IPS DF 19.7 (cell line): ENCODE measurements at regions not wholly inside any gene's neighbourhood (a gene's known extent, or its start where the extent isn't known, plus 50 kb on each side); places are given as distances from the start of the nearest gene placed in this dataset.
"Not testable (repeated sequence)": the region's sequence is repeated elsewhere in the genome, so short reads cannot be mapped to it uniquely, and the experiment has no call there.

ENCODE experiments used
- DNase-seq: peaks from one replicate; pipeline ENCODE4 v3.0.0-alpha.2; 2013; ENCODE audit warnings: low read depth, low spot score

GRCh38 chr14:87815121-87815520 is 177.9 kb downstream of the GALC start:
- DNase-seq = no peak

GRCh38 chr14:87813686-87814085 is 179.3 kb downstream of the GALC start:
- no peak for DNase-seq

GRCh38 chr14:87813211-87813610 is 179.8 kb downstream of the GALC start:
- DNase-seq = no peak

GRCh38 chr14:87811246-87811645 is 181.7 kb downstream of the GALC start:
- no peak for DNase-seq

GRCh38 chr14:87810711-87811110 is 182.3 kb downstream of the GALC start:
- DNase-seq = no peak

GRCh38 chr14:87809261-87809660 is 183.7 kb downstream of the GALC start:
- no peak for DNase-seq

GRCh38 chr14:87805315-87805723 is 187.7 kb downstream of the GALC start:
- peak; percentile 20 for DNase-seq

- no peak for DNase-seq
Observed at GRCh38 chr14:87800216-87800615, 192.8 kb downstream of the GALC start.

GRCh38 chr14:87799400-87799799 is 193.6 kb downstream of the GALC start:
- no peak for DNase-seq

- no peak for DNase-seq
Observed at GRCh38 chr14:87797001-87797400, 196.0 kb downstream of the GALC start.

GRCh38 chr14:87794561-87794960 is 198.4 kb downstream of the GALC start:
- no peak for DNase-seq

GRCh38 chr14:87785897-87786296 is 207.1 kb downstream of the GALC start:
- DNase-seq = no peak

GRCh38 chr14:87784386-87784785 is 208.6 kb downstream of the GALC start:
- no peak for DNase-seq

GRCh38 chr14:87783071-87783470 is 209.9 kb downstream of the GALC start:
- DNase-seq = no peak

GRCh38 chr14:87772854-87773253 is 220.1 kb downstream of the GALC start:
- DNase-seq = no peak

- DNase-seq = no peak
Observed at GRCh38 chr14:87767567-87767901, 225.4 kb downstream of the GALC start.

GRCh38 chr14:87758876-87759275 is 234.1 kb downstream of the GALC start:
- DNase-seq = no peak

- DNase-seq = no peak
Observed at GRCh38 chr14:87756661-87757060, 236.3 kb downstream of the GALC start.

GRCh38 chr14:87754520-87755223 is 238.3 kb downstream of the GALC start:
- no peak for DNase-seq

- no peak for DNase-seq
Observed at GRCh38 chr14:87748558-87748957, 244.4 kb downstream of the GALC start.

GRCh38 chr14:87745507-87746118 is 247.4 kb downstream of the GALC start:
- DNase-seq = peak; percentile 38

GRCh38 chr14:87734577-87735360 is 258.2 kb downstream of the GALC start:
- DNase-seq = not testable (repeated sequence)

- not testable (repeated sequence) for DNase-seq
Observed at GRCh38 chr14:87733115-87733514, 259.9 kb downstream of the GALC start.
